DLD1 (cell line): ENCODE measurements at regions not wholly inside any gene's neighbourhood (a gene's known extent, or its start where the extent isn't known, plus 50 kb on each side); places are given as distances from the start of the nearest gene placed in this dataset.
"Not testable (repeated sequence)": the region's sequence is repeated elsewhere in the genome, so short reads cannot be mapped to it uniquely, and the experiment has no call there.

Source experiments
- in situ Hi-C: cut with HindIII; loops from 2 replicates; pipeline ENCODE4 v1.10.0; 2017; ENCODE audit warnings: low sequenced_read_pairs

DNA sequence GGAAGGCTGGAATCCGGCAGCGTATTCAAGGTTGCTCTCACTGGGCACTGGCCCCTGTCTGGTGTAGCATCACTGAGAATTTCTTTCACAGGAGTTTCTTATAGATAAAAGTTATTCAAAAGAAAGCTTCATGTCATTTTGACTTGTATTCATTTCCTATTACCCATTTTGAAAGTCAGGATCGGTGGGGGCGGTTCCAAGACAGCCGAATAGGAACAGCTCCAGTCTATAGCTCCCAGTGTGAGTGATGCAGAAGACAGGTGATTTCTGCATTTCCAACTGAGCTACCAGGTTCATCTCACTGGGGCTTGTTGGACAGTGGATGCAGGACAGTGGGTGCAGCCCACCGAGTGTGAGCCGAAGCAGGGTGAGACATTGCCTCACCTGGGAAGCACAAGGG lies 51.5 kb upstream of the CDC42EP3 start:
- in situ Hi-C loops, result not testable (repeated sequence)

DNA sequence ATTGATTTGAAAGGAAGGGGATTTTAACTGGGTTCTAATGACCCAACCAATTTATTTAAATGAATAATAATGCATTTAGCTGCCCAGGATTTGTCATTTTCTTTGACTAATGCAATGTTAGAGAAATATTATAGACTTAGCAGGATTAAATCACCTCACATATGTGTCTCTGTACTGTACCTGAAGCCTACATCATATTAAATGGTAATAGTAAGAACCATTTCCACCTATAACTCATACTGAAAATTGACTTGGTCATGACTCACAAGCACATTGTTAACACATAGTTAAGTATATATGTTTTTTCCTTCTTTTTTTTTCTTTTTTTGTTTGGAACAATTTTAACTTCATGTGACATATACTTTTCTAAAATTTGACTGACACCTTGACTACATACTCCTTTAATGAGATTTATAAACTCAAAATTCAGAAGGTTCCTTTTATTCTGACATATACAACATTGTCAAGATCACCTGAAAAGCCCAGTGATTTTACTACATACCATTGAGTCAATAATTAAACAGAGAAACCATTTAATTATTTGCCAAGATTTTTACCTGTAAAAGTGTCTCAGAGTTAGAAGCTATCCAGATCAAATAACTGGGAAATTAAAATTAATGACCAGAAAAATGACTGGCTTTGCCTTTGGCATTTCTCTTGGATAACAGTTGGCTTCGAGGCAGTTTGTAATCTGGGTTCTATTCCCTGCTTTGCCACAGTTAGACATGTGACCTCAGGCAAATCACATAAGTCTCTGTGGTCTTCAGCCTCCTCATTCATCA lies 58.8 kb upstream of the CDC42EP3 start:
- in situ Hi-C loops, result no loop called here

DNA sequence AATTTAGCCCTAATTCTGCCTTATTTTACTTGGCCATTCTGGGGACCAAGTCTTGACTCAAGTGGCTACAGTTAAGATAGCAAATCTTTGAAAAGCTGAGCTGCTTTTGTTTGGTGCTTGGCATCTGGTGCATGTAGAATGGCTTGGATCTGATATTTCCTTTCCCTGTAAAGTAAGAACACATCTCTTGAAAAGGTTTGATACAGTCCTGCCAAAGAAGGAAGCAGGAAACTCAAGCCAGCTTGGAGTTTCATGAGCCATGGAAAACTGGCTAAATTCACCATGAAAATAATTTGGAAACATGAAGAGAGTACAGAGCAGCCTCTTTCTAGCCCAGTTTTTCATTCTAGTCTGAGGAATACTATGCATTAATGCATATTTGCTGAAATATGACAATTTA lies 61.0 kb upstream of the CDC42EP3 start:
- in situ Hi-C loops, result not testable (repeated sequence)

DNA sequence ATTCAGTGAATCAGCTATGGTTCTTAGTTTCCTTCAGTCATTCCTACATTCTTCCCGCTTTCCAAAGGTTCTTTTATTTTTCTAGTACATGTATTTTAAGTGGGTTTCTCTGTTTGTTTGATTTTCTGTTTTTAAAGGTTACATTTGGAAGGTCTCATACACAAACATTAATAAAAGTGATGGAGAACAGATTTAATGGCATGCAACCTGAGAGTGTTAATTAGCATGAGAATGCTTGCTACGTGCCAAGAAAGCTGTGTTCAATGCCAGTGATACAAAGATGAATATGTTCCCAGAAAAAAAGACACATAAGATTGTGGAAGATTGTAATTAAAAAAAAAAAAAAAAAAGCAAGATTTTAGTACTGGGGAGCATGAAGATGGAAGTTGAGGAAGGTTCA lies 61.8 kb upstream of the CDC42EP3 start:
- in situ Hi-C loops, result no loop called here

DNA sequence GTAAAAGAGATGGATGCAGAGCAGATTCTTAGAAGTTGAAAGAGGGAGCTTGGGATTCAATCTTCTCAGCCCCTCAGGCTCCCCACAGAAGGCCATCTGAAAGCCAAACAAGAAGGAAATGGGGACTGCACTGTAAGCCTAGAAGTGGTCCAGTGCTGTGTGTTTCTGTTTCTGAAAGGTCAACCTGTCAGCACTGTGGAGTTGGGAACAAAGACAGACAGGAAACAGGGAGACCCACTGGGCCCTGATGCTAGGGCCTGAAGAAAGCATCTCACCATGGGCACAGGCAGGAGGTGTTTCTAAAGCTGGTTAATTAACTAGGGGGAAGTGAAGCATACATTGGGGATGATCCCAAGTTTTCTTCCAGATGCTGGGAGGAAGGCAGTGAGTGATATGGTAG lies 62.5 kb upstream of the CDC42EP3 start:
- in situ Hi-C loops, result not testable (repeated sequence)

DNA sequence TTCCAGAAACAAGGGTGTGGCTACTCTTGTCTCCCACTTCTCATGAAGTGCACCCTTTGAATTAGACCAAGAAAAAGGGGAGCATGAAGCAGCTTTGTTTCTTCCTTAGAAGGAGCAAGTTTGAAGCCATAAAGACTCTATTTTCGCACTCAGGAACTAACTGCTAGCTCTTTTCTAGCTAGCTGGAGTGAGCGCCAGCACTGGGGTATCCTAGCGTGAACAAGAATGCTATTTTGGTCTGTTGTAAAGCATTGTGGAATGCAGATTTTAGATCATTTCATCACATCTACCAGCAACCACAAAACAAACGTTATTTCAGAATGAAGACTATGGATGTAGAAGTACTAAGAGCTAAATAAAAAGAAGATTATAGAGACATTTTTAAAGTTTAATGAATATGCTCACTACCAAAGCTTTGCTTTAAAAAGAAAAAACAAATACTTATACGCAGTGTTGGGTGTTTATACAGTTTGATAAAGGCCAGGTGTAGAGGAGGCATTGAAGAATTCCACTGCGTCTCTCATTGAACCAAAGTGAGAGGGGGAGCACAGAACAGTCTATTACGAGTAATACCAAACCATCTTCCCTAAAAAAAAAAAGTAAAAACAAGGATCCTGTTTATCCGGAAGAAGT lies 63.6 kb upstream of the CDC42EP3 start:
- in situ Hi-C loops, result not testable (repeated sequence)

DNA sequence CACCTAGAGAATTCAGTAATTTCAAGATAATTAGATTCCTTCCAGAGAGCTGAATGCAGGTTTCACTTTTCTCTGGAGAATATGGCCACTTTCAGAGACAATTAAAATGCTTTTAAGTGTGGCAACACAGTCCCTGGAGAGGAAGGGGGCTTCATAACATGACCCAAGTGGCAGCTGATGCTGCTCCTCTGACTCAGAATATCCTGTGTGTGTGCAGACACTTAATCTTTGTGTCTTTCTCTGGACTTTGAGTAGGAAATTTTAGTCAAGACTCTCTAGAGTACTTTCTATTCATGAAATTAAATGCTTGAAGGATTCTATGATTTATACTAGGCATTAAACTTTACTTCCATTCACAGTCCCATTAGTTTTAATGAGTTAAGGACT lies 64.1 kb upstream of the CDC42EP3 start:
- in situ Hi-C loops, result not testable (repeated sequence)

DNA sequence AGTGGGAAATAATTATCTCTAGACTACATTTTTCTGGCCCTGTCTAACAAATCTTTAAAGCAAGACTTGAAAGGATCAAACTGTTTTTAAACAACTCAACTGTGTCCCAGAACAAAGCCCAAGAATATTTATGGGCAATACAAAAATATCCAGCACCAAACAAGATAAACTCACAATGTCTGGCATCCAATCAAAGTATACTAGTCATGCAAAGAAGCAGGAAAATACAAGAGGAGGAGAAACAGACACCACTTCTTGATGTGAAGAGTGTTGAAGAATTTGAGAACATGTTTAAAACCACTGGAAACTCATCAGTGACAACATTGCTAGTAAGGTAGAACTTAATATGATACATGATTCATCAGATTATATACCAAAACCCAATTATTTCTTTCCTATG lies 66.1 kb upstream of the CDC42EP3 start:
- in situ Hi-C loops, result no loop called here

DNA sequence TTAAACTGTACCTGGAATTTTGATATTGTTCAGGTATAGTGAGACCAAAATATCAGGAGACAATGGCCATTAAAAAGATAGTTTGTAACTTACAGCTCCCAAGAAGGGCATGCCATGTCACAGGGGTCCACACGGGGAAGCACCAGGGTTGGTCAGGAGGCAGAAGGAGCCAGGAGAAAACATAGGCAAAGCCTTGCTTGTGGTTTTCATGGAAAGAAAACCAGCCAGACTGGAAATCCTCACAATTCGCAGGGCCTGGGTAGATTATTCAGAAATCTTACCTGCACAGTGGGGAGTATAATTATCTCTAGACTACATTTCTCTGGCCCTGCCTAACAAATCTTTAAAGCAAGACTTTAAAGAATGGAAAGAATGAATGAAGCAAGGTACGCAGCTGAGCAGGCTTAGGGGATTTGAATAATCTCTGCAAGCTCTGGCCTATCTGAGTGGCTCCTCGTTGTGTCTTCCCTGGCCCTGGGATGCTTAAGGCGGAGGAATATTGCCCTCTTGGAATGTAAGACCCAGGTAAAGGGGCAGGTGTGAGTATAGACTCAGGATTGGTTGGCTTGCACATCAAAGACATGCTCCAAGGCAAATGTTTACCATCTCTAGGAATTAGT lies 66.9 kb upstream of the CDC42EP3 start:
- in situ Hi-C loops, result no loop called here

DNA sequence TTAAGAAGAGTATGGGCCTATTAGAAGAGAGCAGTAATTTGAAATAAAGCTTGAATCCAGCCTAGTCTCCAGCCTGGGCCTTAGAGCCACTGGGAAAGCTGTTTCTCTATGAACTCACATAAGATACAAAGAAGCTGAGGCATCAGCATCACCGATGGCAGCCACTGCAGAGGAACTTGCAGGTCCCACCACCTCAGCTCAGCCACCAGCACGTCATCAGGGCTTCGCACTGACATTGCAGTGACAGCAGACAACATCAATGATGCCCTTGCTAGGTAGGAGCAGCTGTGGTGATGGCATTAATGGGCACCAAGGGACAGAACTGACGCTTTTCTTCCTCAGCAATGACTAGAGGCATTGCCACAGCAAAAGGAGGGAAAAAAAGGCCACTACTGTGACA lies 67.7 kb upstream of the CDC42EP3 start:
- in situ Hi-C loops, result no loop called here

DNA sequence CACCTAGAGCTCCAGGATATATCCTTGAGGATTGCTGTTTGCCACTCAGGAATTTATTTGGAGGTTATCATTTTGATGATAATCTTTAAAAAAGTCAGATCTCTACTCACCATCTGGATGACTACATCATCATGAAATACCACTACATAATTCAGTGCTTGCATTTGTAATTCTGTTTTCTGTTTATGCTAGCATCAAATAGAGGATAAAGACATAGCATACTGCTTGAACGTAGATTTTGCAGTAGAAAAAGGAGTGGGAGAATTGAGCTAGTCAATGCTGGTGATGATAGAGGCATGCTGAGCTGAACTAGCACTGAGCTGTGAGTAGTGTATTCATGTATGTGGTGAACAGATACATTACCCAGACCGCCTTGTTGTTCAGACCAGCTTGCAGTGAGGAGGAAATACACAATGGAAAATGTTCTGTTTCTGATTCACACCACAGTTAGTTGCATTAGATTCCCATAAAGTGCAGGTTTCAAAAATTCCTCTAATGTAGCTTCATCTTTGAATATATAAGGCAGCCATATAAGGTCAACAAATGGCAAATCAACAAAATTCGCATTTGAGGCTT lies 68.8 kb upstream of the CDC42EP3 start:
- in situ Hi-C loops, result no loop called here

DNA sequence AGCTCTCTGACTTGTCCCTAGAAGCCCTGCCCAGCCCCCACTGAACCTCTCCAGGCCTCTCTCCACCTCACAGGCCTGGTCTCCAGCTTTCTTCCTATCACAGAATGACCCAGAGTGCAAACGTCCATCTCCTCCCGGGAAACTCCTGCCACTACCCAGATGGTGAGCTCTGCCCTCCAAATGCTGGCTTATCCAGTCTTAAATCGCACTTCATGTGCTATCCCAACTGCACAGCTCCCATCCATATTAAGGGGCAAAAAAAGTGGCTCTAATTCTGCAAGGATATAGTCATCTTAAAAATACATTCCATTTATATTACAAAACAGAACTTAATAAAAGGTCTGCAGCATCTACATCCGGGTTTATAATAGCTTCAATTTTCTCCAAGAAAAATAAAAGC lies 70.8 kb upstream of the CDC42EP3 start:
- in situ Hi-C loops, result no loop called here

DNA sequence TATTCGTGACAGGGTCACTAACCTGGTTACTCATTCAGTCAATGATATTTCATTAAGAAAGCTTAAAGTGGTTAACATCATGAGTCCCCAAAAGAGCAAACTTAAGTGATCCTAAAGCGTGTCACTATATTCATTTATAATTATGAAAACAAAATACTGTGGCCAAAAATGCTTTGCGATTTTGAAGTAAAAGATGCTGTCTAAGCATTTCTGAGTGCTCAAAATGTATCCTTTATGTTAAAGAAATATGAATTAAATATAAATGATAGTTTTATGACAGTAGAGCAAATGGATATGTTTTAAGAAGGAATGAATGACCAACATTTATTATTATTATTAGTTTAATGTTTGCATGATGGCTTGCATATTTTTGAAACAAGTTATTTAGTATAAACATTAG lies 72.6 kb upstream of the CDC42EP3 start:
- in situ Hi-C loops, result no loop called here

DNA sequence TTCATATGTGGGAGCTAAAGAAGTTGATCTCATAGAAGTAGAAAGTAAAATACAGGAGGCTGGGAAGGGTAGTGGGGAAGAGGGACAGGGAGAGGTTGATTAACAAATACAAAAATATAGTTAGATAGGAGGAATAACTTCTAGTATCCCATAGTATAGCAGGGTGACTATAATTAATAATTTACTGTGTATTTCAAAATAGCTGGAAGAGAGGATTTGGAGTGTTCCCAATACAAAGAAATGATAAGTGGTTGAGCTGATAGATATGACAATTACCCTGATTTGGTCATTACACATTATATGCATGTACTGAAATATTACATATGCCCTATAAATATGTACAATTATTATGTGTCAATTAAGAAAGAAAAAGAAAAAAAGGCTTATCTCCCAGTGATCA lies 73.5 kb upstream of the CDC42EP3 start:
- in situ Hi-C loops, result not testable (repeated sequence)

DNA sequence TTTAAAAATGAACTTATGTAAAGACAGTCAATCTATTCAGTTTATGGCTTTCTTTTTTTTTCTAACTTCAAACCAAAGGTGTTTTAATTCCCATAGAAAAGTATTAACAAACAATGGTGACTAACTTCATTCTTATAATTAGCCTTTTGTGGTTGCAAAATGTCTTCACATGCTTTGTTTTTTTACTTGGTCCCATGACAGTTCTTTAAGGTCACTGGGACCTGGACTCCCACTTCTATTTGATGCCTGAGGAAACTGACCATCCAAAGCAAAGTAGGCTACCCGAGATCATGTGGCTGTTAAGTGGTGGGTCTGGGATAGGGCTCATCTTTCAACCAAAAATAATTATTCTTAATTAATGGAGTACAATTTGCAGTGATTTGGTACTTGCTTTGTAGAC lies 74.6 kb upstream of the CDC42EP3 start:
- in situ Hi-C loops, result not testable (repeated sequence)

DNA sequence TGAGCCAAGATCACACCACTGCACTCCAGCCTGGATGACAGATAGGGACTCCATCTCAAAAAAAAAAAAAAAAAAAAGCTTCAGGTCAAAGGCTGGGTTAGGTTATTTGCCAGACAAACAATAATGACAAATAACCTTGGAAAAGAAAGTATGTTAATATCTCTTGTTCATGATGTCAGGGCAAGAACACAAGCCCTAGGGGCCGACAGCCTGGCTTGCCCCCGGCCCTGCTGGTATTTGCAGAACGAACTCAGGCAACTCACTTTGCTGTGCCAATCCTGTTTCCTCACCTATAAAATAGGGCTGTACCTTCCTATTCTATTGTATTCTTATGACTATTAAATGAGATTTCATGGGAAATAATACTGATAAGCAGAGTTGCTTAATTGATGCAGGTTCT lies 75.4 kb upstream of the CDC42EP3 start:
- in situ Hi-C loops, result no loop called here

DNA sequence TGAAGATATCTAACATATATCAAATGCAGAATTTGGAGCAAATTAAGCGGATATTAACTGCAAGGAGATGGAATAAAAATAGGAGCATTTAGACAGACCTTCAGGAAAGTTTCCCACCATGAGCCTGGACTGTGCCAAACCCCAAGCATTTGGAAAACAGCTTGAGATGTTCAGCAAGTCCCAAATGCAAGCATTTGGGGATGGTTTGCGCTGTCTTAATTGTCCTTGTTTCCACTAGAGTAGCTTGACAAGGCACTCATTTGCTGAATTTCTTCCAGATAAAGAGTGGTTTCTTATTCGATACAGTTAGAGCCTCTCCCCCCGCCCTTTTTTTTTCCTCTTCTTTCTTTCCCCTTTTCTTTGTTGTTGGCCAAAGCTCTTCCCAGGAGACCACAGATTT lies 77.1 kb upstream of the CDC42EP3 start:
- in situ Hi-C loops, result no loop called here

DNA sequence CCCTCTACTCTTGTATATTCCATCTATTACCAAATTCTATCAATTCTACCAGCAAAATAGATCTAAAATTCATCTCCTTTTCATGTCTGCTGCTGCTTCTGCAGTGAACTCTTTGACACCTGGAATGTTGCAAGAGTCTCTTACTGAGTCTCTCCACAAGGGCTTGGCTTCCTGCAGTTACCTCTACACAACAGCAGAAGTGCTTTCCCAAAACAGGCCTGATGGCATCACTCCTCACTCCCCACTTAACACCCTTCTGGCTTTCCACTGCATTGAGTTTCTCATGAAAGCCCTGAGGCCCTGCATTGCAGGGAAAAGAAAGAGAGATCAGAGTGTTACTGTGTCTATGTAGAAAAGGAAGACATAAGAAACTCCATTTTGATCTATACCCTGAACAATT lies 78.8 kb upstream of the CDC42EP3 start:
- in situ Hi-C loops, result not testable (repeated sequence)

DNA sequence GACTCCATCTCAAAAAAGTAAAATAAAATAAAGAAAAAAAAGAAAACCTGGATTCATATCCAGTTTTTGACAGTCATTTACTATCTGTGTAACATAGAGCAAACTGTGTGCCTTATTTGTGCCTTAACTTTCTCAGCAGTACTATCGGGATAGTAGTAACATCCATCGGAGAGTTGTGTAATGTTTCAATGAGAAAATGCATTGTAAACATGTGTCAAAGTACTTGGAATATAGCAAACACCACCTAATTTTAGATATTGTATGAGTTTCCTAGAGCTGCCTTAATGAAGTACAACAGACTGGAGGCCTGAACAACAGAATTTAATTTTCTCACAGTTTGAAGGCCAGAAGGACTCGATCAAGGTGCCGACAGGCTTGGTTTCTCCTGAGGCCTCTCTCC lies 81.3 kb upstream of the CDC42EP3 start:
- in situ Hi-C loops, result no loop called here

DNA sequence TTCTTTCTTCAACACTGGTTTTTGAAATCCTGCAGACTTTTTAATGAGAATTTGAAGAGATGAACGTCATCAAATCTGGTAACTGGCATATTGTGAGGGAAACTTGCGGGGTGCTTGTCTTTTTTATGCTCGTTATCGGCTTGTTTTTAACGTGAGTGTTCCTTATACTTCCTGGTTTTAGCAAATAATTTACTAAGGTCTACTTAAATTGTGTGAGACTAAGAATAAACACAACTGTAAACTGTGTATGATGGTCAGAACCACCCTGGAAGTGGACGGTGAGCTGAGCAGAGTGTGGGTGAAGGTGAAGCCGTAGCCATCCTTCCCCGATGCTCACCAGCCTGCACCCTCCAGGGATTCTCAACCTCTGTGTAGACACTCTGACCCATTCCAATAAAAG lies 82.3 kb upstream of the CDC42EP3 start:
- in situ Hi-C loops, result no loop called here

DNA sequence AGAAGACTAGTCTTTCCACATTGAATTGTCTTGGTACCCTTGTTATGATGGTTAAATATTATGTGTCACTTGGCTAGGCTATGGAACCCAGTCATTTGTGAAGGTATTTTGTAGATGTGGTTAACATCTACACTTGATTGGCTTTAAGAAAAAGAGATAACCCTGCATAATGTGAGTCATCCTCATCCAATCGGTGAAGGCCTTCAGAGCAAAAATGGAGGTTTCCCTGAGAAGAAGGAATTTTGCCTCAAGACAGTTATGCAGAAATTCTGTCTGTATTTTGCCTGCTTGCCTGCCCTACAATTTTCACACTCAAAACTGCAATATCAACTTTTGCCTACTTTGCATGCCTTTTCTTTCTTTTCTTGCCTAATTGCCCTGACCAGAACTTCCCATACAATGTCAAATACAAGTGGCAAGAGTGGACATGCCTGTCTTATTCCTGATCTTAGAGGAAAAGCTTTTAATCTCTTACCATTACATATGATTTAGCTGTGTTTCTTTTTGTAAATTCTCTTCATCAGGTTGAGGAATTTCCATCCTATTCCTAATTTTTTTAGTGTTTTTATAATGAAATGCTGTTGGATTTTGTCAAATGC lies 84.6 kb upstream of the CDC42EP3 start:
- in situ Hi-C loops, result not testable (repeated sequence)

DNA sequence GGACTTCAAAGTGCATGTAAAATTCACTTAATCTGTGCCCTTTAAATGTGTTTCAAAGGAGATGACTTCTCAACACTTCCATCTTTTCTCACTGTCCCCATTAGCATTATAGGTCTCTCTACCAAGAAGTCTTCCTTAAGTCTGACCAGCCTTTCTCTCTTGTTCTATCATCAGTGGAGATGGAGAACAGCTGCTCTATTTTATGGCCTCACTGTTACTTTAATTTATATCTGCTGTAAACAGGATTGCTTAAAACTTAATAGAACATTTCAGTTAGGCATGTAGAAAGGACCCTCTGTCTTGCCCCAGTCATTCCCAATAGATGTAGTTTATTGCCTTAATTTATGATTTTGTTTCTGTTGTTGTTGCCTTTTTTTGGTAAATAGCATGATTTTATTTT lies 86.0 kb upstream of the CDC42EP3 start:
- in situ Hi-C loops, result not testable (repeated sequence)
